ENCODE measurements at regions not wholly inside any gene's neighbourhood (a gene's known extent, or its start where the extent isn't known, plus 50 kb on each side); places are given as distances from the start of the nearest gene placed in this dataset.

- H3K9me3 Mint-ChIP-seq: peaks cover 0 to 4% (median 0%) of the 10 kb centered on the region in 3 donors
- no peaks in the 10 kb centered on the region for H3K4me1 Mint-ChIP-seq
- H3K4me3 Mint-ChIP-seq: no peak overlapping the region
- H3K27me3 Mint-ChIP-seq: no peaks in the 10 kb centered on the region
- no peak overlapping the region for H3K27ac Mint-ChIP-seq
- H3K36me3 Mint-ChIP-seq: no peaks in the 10 kb centered on the region
These were observed 130.0 kb upstream of the TMEM72 start for GRCh38 chr10:44781131-44781530.

GRCh38 chr10:44786286-44786850 lies 124.8 kb upstream of the TMEM72 start:
- H3K9me3 Mint-ChIP-seq: peaks cover 0 to 4% (median 3%) of the 10 kb centered on the region in 3 donors
- no peaks in the 10 kb centered on the region for H3K4me1 Mint-ChIP-seq
- H3K4me3 Mint-ChIP-seq: no peak overlapping the region
- H3K27ac Mint-ChIP-seq: no peak overlapping the region
- no peaks in the 10 kb centered on the region for H3K36me3 Mint-ChIP-seq
- peaks cover 1% of the 10 kb centered on the region for H3K27me3 Mint-ChIP-seq

- H3K36me3 Mint-ChIP-seq: no peaks in the 10 kb centered on the region
- peaks cover 0 to 3% (median 2%) of the 10 kb centered on the region in 3 donors for H3K9me3 Mint-ChIP-seq
- H3K4me3 Mint-ChIP-seq: no peak overlapping the region
- no peak overlapping the region for H3K27ac Mint-ChIP-seq
- H3K27me3 Mint-ChIP-seq: peaks cover 1% of the 10 kb centered on the region
- H3K4me1 Mint-ChIP-seq: no peaks in the 10 kb centered on the region
These were observed 123.6 kb upstream of the TMEM72 start for GRCh38 chr10:44787480-44788075.

- no peaks in the 10 kb centered on the region for H3K4me1 Mint-ChIP-seq
- peaks cover 1% of the 10 kb centered on the region for H3K27me3 Mint-ChIP-seq
- H3K27ac Mint-ChIP-seq: no peak overlapping the region
- H3K9me3 Mint-ChIP-seq: peaks cover 0 to 3% (median 2%) of the 10 kb centered on the region in 3 donors
- H3K4me3 Mint-ChIP-seq: no peak overlapping the region
- H3K36me3 Mint-ChIP-seq: no peaks in the 10 kb centered on the region
These were observed 122.7 kb upstream of the TMEM72 start for GRCh38 chr10:44788147-44789129.

- Mint-ChIP-seq H3K4me3 (no peak overlapping the region), H3K9me3 (peaks cover 0 to 3% (median 2%) of the 10 kb centered on the region in 3 donors), H3K27me3 (peaks cover 2% of the 10 kb centered on the region), H3K36me3 (no peaks in the 10 kb centered on the region), H3K27ac (no peak overlapping the region), H3K4me1 (no peaks in the 10 kb centered on the region)
These were observed 118.9 kb upstream of the TMEM72 start for GRCh38 chr10:44792119-44792775.

DNA sequence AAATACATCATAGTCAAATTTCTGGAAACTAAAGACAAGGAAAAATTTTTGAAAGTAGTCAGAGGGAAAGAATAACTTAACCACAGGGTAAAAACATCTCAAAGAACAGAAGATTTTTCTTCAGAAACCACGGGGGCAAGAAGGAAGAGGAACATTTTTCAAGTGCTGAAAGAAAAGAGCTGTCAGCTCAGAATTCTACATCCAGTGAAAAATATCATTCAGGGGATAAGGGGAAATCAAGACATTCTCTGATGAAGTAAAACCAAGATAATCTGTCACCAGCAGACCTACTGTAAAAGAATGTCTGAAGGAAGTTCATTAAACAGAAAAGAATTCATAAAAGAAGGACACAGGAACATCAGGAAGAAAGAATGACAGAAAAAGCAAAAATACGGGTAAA lies 111.2 kb upstream of the TMEM72 start:
- Mint-ChIP-seq H3K27ac (no peak overlapping the region), H3K4me3 (no peak overlapping the region), H3K36me3 (no peaks in the 10 kb centered on the region), H3K27me3 (peaks cover 10% of the 10 kb centered on the region), H3K4me1 (no peaks in the 10 kb centered on the region), H3K9me3 (no peaks in the 10 kb centered on the region)

- no peak overlapping the region for H3K27ac Mint-ChIP-seq
- peaks cover 8% of the 10 kb centered on the region for H3K27me3 Mint-ChIP-seq
- H3K9me3 Mint-ChIP-seq: no peaks in the 10 kb centered on the region
- no peaks in the 10 kb centered on the region for H3K4me1 Mint-ChIP-seq
- no peak overlapping the region for H3K4me3 Mint-ChIP-seq
- H3K36me3 Mint-ChIP-seq: no peaks in the 10 kb centered on the region
These were observed 109.5 kb upstream of the TMEM72 start for GRCh38 chr10:44801383-44802327.

DNA sequence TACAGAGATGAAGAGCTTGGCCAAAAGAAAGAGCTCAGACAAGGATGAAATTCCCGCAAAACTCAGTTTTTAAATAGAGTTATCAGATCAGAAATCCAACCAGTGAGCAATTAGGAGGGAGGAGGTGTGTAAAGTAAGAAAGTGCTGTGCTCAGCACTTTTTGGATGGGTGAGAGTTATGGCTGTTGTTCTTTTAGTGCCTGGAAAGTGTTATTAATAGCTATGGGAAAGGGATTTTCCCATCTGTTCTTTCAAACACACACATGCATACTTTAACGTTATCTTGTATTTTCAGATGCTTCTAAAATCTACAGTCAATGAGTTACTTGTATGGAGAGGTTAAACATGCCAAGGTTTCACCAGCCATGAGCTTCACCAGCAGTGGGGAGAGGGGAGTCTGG lies 107.3 kb upstream of the TMEM72 start:
- no peaks in the 10 kb centered on the region for H3K4me1 Mint-ChIP-seq

GRCh38 chr10:44804661-44805060 lies 106.5 kb upstream of the TMEM72 start:
- no peaks in the 10 kb centered on the region for H3K27me3 Mint-ChIP-seq
- H3K4me1 Mint-ChIP-seq: no peaks in the 10 kb centered on the region
- peaks cover 0 to 4% (median 0%) of the 10 kb centered on the region in 3 donors for H3K9me3 Mint-ChIP-seq
- H3K4me3 Mint-ChIP-seq: no peak overlapping the region
- H3K36me3 Mint-ChIP-seq: peaks cover 2% of the 10 kb centered on the region
- no peak overlapping the region for H3K27ac Mint-ChIP-seq

More for the DNA sequence above, 107.3 kb upstream of the TMEM72 start:
- no peak overlapping the region for H3K27ac Mint-ChIP-seq
- H3K27me3 Mint-ChIP-seq: peaks cover 3% of the 10 kb centered on the region
- no peak overlapping the region for H3K4me3 Mint-ChIP-seq
- peaks cover 2% of the 10 kb centered on the region for H3K36me3 Mint-ChIP-seq
- H3K9me3 Mint-ChIP-seq: no peaks in the 10 kb centered on the region

DNA sequence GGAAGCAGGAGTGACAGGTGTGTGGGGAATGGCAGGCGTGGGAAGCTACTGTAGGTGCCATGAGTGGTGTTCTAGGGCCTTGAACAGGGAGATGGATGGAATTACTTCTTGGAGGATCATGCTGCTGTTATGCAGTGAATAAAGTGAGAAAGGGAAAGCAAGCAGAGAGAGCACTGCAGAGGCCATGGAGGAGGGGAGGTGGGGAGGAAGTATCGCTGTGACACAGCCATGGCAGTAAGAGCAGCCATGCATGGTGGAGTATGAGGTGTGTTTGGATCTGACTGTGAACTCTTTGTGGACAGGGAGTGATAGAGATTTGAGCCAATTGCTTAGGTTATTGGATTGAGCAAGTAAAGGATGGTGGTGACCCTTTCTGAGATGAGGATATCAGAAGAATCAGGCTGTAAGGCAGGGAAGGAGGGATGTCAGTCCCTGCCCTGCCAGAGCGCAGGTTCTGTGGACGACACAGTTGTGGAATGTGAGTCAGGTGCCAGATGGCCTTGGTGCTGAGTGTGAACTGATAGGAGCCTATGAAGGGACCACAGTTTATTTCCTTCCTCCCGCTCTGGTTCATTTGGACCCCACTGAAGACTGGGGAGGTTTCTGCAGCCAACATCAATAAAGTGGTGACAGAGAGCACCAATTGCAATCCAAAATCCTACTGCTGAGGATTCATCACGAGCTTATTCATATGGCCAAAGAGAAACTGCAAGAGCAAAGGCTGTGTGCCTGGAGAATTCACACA lies 105.5 kb upstream of the TMEM72 start:
- H3K36me3 Mint-ChIP-seq: peaks cover 2% of the 10 kb centered on the region

GRCh38 chr10:44806950-44807349 lies 104.2 kb upstream of the TMEM72 start:
- Mint-ChIP-seq H3K27me3 (no peaks in the 10 kb centered on the region), H3K4me3 (no peak overlapping the region)

More for the DNA sequence above, 105.5 kb upstream of the TMEM72 start:
- H3K4me3 Mint-ChIP-seq: no peak overlapping the region
- H3K4me1 Mint-ChIP-seq: no peaks in the 10 kb centered on the region
- H3K27me3 Mint-ChIP-seq: no peaks in the 10 kb centered on the region
- H3K9me3 Mint-ChIP-seq: peaks cover 0 to 4% (median 0%) of the 10 kb centered on the region in 3 donors
- H3K27ac Mint-ChIP-seq: peak overlapping the region in 1 of 3 donors; percentile 29

GRCh38 chr10:44807451-44807850 lies 103.7 kb upstream of the TMEM72 start:
- Mint-ChIP-seq H3K4me3 (no peak overlapping the region), H3K4me1 (no peaks in the 10 kb centered on the region), H3K27me3 (no peaks in the 10 kb centered on the region), H3K27ac (no peak overlapping the region), H3K9me3 (peaks cover 0 to 4% (median 0%) of the 10 kb centered on the region in 3 donors), H3K36me3 (peaks cover 2% of the 10 kb centered on the region)

More at GRCh38 chr10:44806950-44807349, 104.2 kb upstream of the TMEM72 start:
- H3K36me3 Mint-ChIP-seq: peaks cover 2% of the 10 kb centered on the region
- H3K27ac Mint-ChIP-seq: no peak overlapping the region
- no peaks in the 10 kb centered on the region for H3K4me1 Mint-ChIP-seq
- peaks cover 0 to 4% (median 0%) of the 10 kb centered on the region in 3 donors for H3K9me3 Mint-ChIP-seq

DNA sequence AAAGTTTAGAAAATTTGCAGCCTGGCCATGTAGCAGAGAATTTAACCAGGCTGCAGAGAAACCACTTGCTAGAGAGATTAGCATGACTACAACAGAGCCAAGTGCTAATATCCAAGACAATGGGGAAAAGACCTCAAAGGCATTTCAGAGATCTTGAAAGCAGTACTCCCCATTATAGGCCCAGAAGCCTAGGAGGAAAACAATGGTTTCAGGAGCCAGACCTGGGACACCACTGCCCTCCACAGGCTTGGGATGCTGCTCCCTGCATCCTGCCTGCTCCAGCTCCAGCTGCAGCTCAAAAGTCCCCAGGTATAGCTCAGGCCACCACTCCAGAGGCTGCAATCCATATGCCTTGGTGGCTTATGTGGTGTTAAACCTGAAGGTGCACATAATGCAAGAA lies 101.5 kb upstream of the TMEM72 start:
- H3K36me3 Mint-ChIP-seq: peaks cover 2% of the 10 kb centered on the region
- no peak overlapping the region for H3K4me3 Mint-ChIP-seq
- H3K27me3 Mint-ChIP-seq: no peaks in the 10 kb centered on the region
- H3K9me3 Mint-ChIP-seq: peaks cover 0 to 4% (median 0%) of the 10 kb centered on the region in 3 donors
- no peaks in the 10 kb centered on the region for H3K4me1 Mint-ChIP-seq
- H3K27ac Mint-ChIP-seq: no peak overlapping the region
